HG03342 (cell line): ENCODE measurements at regions not wholly inside any gene's neighbourhood (a gene's known extent, or its start where the extent isn't known, plus 50 kb on each side); places are given as distances from the start of the nearest gene placed in this dataset.

Source experiments
- ATAC-seq: cut with Tn5 transposase; IDR thresholded peaks from one replicate; pipeline ENCODE4 v1.9.1; 2021; ENCODE audit warnings: mild to moderate bottlenecking, moderate library complexity; ENCODE audit not compliant: unreplicated experiment

- no peak for ATAC-seq
Measured at GRCh38 chr2:56693501-56693900, 509.7 kb downstream of the CCDC85A start.

DNA sequence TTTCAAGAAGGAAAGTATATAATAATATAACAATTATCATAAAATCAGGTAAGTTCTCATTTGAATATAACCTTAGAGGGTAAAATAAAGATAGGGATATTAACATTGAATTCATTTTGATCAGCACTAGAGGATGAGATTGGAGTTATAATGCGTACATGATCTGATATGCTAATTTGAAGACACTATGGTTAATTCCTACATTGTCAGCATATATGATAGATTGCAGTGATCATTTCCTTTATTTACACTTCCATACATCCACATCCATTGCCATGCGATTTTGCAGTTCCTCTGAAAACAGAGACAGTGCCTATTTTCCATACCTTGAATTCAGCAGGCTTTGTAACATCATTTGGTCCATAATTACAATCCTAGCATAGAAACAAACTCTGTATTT, 519.2 kb downstream of the CCDC85A start:
- ATAC-seq, result no peak

DNA sequence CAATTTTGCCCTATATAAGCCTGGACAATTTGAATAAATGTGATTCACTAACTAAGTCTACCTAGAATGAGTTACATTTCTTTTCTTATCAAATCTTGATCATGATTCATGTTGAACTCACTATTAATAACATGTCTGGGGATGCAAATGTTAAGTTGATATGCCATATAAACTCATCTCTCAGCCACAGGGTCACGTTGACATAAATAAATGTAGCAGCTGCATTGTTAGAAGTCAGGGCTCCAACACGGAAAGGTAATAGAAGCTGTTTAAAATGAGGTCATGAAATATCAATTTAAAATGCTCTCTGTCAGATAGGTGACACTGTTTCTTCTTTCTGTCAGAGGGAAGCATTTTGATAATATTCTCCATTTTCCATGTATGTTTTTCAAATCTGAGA, 521.9 kb downstream of the CCDC85A start:
- ATAC-seq, result no peak

DNA sequence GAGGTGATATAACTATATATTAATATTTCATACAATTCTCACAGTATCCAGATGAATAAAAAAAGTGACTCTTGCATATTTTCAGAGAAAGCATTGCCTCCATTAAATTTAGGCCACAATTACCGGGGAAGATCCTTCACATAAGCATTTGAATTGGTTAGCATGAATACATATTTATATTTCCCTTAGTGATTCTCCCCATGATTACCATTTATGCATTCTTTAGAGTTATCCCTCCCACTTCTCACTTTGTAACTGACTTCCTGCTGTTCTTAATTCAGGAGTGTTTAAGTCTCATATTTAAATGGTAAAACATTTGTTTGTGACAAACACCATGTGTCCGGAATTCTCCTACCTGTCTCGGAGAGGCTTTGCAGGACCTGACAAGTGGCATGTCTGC, 523.4 kb downstream of the CCDC85A start:
- ATAC-seq, result no peak

DNA sequence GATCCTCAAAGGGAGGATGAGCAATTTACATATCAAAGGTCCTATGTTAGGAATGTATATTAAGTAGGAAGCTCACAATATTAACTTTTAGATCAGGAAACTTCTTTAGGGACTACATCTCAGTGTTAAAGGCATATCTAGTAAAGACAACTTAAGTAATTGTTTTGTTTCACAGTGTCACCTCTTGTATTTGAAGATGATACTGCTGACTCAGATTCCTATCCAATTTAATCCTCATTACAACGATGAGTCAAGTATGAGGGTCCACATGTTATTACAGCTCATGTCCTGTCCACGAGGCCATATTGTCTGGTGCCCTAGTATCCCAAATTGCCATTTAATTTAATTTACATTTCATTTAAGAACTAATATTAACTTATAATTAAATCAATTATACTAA, 523.9 kb downstream of the CCDC85A start:
- no peak for ATAC-seq

DNA sequence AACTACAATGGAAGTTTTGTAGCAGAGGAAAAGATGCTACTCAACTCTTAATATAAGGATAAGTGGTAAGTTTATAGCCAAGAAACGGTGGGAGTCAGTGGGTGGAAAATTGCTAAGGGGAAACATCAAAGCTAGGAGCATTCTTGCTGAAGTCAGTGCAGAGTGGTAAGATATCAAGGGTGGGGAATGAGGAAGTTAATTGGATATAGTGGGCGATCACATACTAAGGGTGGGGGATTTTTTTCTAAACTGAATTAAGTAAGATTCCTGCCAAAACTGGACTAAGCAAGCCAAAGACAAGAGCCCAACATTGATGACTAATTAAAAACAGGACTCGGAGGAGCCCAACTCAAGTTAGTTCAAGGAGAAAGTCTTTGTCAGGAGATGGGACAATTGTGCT, 525.4 kb downstream of the CCDC85A start:
- no peak for ATAC-seq

DNA sequence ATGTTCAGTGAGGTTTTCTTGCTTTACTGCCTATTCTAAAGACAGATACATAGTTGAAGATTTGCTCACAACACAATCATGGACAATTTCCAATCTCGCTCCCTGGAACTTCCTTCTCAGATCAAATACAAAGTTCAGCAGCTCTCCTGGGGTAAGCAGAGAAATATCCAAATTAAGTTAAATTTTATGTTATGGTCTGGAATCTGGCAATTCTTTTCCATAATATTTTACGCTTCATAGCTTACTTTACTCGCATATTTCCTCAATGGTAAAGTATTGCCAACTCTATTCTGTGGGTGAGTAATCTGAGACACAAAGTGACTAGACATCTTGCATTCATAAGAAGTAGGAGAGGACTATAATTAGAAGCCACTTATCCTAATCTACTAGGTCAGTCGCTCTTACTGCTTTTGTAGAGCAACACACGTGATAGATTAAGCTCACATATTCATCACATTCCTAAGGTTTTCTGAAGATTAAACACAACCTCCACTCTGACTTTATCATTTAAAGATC, 529.4 kb downstream of the CCDC85A start:
- ATAC-seq, result no peak

DNA sequence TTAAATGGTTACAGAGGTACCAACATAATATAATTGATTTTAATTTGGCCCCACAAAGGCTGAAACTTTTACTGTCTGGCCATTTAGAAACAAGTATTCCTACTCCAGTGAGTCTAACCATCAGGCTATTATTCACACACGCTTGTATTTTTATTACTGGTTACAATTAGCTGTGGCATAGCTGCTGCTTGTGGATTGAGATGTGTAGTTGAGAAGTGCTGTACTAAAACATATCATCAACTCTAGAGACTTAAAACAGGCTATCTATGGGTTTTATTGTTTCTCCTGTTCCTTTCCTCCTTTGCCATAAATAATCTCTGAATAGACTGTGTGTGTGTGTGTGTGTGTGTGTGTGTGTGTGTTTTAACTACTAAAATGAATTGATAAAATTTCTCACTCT, 530.2 kb downstream of the CCDC85A start:
- ATAC-seq, result no peak

- ATAC-seq, result no peak
Measured at GRCh38 chr2:56714400-56714799, 530.6 kb downstream of the CCDC85A start.

- no peak for ATAC-seq
Measured at GRCh38 chr2:56715683-56716082, 531.9 kb downstream of the CCDC85A start.

DNA sequence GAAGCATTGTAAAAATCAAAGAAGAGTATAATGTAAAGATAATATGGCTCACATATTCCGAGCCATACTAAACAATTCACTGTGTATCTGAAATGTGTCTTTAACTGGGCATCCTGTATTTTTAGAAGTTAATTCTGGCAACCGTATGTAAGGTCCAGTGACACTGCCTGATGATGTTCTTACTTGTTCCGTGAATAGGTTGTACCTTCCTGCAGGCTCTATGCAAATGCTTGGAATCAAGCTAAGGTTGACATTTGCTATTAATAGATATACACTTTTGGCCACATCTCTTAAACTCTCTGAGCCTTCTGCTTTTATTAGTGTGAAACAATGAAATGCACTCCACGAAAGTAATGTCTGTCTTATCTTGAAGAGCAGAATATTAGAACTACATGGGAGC, 534.6 kb downstream of the CCDC85A start:
- no peak for ATAC-seq

- no peak for ATAC-seq
Measured at GRCh38 chr2:56729212-56729611, 545.4 kb downstream of the CCDC85A start.

- ATAC-seq, result no peak
Measured at GRCh38 chr2:56732946-56733345, 549.2 kb downstream of the CCDC85A start.

- no peak for ATAC-seq
Measured at GRCh38 chr2:56739413-56739812, 555.6 kb downstream of the CCDC85A start.

- no peak for ATAC-seq
Measured at GRCh38 chr2:56741601-56742102, 557.9 kb downstream of the CCDC85A start.

- no peak for ATAC-seq
Measured at GRCh38 chr2:56743807-56744206, 560.0 kb downstream of the CCDC85A start.

- ATAC-seq, result peak; percentile 75
Measured at GRCh38 chr2:56749152-56749752, 565.5 kb downstream of the CCDC85A start.

DNA sequence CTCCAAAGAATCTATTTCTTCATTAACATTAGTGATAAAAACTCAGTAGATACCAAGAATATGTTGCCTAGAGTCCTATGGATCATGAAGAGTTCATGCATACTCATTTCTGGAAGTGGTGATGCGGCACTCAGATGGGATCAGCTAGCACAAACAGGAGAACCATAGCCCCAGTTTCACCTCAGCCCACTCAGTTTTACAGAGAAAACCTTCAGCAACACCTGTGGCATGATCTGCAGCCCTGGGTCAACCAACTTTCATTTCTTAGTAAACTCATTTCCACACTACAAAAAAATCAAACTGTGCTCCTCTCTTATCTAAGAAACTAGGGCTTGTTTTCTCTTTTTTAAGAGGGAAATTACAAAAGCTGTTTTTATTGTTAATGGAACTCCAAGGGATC, 569.4 kb downstream of the CCDC85A start:
- no peak for ATAC-seq

DNA sequence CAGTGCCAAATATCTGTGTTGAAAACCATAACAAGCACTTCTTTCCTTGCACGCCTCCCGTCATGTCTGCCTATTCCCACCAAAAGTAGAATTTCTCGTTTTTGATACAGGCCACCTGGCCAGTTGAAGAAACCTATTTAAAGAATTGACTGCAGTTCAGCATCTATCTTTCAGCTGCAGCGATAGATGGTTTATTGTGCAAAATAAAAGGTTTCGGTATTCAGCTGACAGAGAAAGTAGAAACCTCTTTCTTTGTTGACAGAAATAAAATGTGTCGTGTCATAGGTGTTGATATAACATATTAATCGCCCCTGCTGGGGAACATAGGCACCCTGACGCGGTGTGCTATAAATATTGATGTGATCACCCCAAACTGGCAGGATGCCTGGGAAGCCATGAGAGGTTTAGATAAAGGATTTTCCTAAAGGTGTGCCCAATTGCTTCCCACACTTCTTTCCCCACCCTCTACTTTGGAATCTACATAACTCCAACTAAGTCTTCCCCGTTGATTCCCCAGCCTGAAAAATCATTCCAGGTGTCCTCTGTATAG, 570.4 kb downstream of the CCDC85A start:
- no peak for ATAC-seq

DNA sequence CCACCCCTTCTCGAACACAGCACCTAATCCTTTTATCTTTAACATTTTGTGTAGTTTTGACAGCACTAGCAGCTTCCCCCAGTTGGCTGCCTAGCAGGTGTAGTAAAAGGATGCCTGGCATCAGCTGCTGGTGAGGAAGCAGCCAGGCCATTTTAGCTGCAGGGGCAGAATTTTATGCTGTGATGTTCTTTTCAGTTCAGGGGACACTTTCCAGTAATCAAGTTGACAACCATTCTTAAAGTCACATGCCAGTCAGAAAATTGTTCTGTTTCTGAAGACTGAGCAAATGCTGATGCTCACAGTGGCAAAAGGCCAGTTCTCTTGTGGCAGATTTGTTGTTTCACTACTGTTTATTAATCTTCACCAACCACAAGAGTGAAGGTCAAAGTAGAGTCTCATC, 570.8 kb downstream of the CCDC85A start:
- no peak for ATAC-seq

GRCh38 chr2:56757884-56758545, 574.2 kb downstream of the CCDC85A start:
- no peak for ATAC-seq

- no peak for ATAC-seq
Measured at GRCh38 chr2:56763683-56764082, 579.9 kb downstream of the CCDC85A start.
